GM15510 (cell line): ENCODE measurements at regions not wholly inside any gene's neighbourhood (a gene's known extent, or its start where the extent isn't known, plus 50 kb on each side); places are given as distances from the start of the nearest gene placed in this dataset.

Source experiments
- POLR2A ChIP-seq: IDR thresholded peaks from 3 replicates; pipeline ENCODE4 v1.6.1; 2011; ENCODE audit warnings: borderline replicate concordance; ENCODE audit not compliant: insufficient read length; ENCODE audit errors: extremely low read depth

DNA sequence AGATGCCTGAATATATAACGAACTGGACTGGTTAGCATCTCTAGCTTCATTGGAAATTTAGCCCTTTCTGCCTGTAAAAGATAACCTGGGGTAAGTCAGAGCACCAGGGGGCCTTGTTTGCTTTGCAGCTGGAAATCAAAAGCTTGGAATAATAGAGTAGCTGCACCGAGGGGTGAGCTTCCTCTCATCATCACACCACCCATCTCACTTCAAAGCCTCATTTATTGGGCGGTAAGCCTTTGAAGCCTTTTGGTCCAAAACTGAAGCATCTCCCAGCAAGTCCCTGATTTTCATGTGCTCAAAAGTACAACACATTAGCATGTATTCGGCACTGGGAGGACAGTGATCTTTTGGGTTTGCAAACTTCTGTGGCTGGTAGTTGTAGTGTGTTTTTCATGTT lies 405.1 kb downstream of the FOXO1 start:
- no peak for TF ChIP-seq POLR2A

DNA sequence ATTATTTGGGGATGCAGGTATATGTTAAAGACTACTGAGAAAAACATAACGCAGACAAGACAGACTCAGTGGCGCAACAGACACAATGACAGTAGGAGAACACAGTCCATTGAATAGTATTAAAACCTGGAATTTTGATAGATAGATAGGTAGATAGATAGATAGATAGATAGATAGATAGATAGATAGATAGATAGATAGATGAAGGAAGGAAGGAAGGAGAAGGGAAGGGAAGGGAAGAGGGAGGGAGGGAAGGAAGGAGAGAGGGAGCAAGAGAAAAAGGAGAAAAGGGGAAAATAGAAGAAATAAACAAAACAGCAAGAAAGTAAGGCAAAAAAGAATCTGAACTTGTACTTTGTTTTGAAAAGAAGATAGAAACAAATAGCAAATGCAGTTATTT lies 404.5 kb downstream of the FOXO1 start:
- TF ChIP-seq POLR2A: no peak

DNA sequence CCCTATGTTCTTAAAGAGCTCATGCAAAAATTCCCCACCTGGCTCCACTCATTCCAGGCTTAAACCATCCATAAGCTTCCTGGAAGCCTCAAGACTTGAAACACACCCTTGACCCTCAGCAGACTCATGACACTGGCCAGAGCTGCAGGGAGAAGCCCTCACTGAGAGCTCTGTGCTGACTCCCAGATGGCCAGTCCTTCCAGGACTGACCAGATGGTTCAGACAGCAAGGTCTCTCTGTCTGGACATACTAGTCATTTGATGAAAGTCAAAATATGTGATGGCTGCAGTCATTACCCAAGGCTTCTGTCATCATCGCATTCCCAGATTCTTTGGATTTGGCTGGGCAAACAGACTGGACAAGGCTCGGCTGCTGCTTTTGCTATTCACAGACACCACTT lies 397.4 kb downstream of the FOXO1 start:
- TF ChIP-seq POLR2A: no peak

DNA sequence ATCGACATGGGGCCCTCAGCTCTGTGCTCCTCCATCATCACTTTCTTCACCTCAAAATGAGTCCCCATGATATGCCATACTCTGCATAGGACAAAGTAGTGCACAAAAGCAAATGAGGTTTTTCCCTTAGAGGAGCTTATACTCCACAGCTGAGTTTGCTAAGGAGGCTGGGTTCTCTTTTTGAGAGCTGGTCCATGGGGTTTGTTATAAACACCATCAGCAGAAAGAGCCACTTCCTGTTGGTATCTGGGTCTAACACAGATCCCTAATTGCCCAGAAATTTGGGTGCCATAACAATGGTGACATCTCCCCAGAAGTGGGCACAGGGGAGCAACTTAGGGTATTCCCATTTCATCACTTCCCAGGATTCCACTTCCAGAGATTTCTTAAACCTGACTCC lies 395.7 kb downstream of the FOXO1 start:
- no peak for TF ChIP-seq POLR2A

DNA sequence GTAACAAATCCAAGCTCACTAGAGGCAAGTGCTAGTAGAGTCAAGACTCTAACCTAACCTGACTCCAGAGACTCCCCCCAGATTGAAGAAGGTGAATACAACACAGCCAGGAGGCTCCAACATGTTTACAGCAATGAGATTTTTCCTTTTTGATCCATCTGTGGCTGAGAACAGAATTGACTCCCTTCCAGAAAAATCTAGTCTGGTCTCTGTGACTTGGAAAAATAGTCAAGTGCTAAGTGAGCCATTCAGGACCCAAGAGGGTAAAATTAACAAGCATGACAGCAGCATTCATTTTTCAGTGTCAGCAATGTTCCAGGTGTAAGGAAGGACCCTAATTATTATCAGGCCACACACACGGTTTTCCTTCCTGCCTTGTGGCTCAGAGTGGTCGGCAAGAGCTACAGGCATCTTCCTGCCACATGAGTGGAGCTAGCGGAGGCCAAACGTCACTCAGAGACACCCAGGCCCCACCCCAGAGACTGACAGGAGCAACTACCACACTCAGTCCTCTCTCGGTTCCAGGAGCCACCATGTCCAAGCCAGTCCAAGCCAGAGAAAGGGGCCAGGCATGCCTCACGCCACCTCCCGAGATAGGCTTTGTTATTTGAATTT lies 395.1 kb downstream of the FOXO1 start:
- no peak for TF ChIP-seq POLR2A

DNA sequence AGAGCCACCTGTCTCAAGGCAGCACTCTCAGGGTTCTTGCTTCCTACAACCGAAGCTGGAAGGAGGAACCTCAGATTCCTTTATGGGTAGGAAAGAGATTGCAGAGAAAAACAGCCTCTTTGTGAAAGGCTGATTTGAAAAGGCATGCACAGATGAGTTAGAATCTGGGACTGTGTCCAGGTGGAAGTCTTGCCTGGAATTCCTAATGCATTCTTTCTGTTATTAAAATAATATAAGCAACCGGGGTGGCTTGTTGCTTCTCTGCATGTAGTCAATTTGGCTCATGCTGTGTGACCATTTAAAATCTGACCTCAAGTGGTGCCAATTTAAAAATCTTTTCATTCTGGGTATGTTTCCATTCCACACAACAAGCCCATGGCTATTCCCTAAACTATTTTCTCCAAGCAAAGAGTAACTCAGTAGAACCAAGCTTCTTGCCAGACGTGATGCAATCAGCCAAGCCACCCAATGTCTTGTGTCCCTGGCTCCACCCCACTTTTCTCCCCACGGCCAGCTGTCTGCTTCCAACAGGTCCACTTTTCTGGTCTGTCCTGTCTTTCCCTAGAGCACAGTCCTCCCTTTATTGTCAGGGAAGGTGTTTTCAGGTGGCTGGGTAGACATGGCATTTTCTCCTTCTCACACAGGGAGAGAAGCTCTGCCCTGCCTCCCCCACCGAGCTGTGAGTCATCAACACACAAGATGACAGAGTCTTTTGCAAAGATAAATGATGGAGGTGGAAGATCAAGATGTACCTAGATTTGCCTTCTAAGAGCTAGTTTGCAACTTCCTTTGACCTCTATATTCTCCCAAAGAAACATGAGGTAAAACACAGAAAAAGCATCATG lies 394.3 kb downstream of the FOXO1 start:
- no peak for TF ChIP-seq POLR2A

DNA sequence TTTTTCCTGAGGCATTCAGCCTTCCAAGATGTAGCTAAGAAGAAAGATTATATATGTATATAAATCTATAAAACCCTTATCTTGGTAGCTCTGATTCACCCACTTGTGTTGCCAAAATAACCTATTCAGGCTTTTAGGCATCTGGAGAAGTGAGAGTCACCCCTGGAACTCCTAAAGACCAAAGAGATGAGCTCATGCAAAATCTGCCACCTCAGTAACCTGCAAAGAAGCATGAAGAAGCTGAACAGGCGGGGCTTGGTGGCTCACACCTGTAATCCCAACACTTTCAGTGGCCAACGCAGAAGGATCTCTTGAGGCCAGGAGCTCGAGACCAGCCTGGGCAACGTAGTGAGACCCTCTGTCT lies 393.7 kb downstream of the FOXO1 start:
- TF ChIP-seq POLR2A: no peak

DNA sequence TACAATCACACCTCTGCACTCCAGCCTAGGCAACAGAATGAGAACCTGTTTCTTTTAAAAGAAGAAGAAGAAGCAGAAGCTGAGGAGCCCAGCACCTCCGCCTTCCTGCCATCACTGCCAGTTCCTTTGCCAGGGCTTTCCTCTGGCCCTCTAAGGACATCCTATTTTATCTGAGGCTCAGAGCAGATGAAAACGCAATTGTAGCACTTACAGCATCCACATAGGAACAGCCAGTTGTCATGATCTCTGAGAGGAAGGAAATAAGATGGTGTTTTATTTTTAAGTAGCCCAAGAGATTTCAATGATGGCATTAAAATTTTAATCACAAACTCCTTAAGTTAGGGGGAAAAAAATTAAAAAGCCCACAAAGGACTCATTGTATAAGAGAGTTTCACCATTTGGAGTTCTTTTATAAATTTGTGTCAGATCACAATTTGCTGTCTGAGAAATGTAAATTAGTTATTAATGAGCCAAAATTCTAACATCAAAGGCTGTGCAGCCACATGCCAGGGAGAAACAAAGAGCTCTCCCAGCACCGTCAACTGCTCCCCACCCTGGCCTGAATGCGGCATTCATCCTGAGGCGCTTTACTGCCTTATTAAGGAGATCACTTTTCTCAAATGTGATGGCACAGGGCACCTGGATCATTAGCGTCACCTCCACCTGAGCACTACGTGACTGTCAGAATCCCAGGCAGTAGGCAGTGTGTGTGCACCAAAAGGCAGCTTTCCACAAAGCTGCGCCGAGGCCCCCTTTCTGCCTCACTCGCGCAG lies 393.0 kb downstream of the FOXO1 start:
- TF ChIP-seq POLR2A: no peak

DNA sequence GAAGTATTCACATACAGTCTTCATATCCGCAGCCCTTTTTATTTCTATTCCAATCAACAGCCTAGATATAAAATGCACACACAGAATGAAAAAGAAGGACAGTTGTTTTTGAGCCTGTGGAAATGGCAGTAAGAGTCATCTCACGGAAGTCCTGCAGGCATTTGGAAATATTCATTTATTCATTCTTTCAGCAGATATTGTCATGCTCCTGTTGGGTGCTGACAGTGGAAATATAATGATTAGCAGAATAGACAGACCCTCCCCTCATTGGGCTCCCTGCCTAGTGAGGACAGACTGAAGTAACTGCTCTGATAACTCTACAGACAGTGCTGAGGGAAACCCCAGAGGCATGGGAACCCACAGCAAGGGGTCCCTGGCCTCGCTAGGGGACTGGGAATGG lies 392.3 kb downstream of the FOXO1 start:
- TF ChIP-seq POLR2A: no peak

DNA sequence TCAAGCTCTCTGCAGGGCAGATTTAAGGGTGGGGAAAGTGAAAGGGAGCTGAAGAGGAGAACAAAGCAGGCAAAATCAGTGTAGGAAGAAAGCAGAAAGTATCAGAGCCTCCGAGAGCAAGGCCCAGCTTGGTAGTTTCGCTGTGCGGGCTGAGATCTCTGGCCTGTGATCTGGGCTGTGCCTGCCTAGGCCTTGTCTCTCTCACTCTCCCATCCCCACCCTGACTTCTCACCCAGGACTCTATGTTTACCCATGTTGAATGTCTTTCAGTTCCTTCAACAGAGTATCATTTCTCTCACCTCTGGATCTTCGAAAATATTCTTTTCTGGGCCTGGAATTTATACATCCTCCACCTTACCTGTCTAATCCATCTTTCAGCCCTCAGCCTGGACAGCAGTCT lies 391.3 kb downstream of the FOXO1 start:
- no peak for TF ChIP-seq POLR2A

DNA sequence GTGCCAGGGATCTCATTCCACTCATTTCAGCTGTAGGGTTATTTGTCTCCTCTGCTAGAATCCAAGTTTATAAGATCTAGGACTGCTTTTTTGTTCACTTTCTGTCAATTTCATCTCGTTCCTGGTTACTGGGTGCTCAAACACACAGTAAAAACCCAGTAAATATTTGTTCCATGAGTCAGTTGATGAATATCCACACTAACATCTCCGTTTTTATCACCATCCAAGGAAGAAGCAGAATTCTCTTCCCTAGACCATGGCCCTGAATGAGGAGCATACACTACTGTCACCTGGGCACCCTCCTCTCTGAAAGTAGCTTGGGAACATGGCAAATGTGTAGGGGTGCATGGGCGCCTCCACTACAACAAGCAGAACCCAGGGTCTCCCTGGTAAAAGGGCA lies 390.8 kb downstream of the FOXO1 start:
- TF ChIP-seq POLR2A: no peak

DNA sequence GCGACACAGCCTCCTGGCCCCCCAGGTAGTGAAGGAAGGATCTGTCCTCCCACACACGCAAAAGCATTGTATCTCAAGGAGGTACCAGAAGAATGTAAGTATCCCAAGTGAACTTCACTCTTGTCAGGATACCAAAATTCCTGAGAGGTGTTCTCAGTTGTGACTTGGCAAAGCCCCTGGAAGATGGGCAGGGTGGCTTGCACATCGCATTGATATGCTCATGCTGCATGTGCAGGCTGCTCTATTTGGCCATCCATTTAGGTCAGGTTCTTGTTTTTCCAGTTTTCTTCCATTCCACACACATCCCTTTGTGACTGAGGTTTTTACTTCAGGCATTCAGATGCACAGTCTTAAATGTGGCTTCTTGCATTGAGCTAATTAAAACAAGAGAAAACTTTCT lies 382.8 kb downstream of the FOXO1 start:
- TF ChIP-seq POLR2A: no peak

DNA sequence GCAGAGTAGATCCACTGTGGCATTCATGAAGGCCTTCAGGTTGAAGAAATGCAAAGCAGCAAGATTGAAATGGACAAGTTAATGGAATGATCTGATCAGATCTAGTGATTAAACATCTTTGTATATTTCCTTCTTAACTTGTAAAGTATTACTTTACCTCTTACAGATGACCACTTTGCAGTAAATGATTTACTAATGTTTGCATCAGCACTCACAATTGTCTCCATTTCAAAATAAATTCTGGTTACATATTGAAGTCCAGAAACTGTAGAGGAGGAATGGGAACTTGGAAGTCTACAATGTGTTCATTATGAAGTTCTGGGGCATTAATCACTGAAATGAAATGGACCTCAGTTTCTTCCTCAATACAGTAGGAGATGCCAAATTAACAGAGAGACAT lies 380.8 kb downstream of the FOXO1 start:
- no peak for TF ChIP-seq POLR2A

DNA sequence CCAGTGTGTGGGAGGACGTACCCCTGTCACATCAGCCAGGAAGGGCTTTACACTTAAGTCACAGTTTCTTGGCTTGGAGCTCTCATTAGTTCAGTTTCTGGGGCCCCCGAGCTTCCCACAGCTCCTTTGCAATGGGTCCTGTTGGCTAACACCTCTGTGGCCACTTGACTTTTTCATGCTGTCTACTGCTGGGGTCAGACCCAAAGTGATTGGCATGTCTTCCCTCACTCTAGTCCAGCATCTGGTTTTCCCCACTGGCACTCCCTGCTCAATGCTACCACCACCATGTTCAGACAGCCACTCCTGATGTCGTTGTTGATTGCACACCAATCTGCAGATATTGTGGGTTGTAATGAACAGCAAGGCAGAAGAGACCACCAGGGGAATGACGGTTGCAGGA lies 379.0 kb downstream of the FOXO1 start:
- no peak for TF ChIP-seq POLR2A

DNA sequence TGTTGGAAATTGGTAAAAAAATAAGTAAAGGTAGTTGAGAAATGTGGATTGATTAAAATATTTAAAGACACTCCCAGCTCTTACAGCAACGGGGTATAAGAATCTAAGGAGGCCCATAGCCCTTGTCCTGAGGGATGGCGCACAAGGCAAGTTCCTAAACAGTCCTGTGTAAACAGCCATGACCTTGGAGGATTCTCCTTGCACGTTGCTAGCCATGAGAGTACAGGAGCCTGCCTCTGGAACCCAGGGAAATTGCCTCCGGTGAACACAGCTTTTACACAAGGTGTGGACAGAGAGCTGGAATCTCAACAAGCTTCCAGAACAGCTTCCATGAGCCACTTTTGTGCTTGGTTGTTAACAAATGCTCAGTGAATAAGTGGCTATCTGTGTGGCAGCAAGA lies 378.2 kb downstream of the FOXO1 start:
- TF ChIP-seq POLR2A: no peak

DNA sequence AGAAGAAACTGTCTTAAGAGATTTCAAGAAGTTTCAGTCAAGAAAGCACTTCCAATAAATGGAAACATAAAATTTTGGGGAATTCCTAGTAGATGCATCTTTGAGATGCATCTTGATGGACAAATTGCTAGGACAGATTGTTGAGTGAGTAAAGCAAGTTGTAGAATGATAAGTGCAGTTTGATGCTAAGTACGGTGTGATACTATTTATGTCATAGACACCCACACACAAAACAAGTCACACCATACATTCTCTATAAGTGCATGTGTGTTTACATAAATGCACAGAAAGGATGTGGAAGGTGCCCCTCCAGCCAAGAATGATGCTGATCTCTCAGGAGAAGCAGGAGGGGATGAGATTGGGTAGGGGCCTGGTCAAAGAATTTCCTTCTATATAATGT lies 375.7 kb downstream of the FOXO1 start:
- no peak for TF ChIP-seq POLR2A
